H1 (cell line): ENCODE measurements at regions not wholly inside any gene's neighbourhood (a gene's known extent, or its start where the extent isn't known, plus 50 kb on each side); places are given as distances from the start of the nearest gene placed in this dataset.

ENCODE experiments used
- EGR1 ChIP-seq: IDR thresholded peaks from 2 replicates; pipeline ENCODE4 v1.6.1; 2011; ENCODE audit warnings: low read depth, low read length, borderline replicate concordance
- JUND ChIP-seq: IDR thresholded peaks from 2 replicates; pipeline ENCODE4 v1.6.1; 2011; ENCODE audit warnings: mild to moderate bottlenecking, improper control_type of control experiment, low read length
- KDM1A ChIP-seq: fragments of 200-600, 300-600 bp; sonication (generic); IDR thresholded peaks from 2 replicates; pipeline ENCODE4 v1.7.1; 2016; ENCODE audit warnings: mild to moderate bottlenecking, low read length, borderline replicate concordance
- POU5F1 ChIP-seq: IDR thresholded peaks from 2 replicates; pipeline ENCODE4 v1.6.1; 2011; ENCODE audit warnings: low read depth, mild to moderate bottlenecking, low read length, moderate library complexity
- RFX5 ChIP-seq: IDR thresholded peaks from 2 replicates; pipeline ENCODE4 v1.6.1; 2011; ENCODE audit warnings: low read depth, low read length, improper control_type of control experiment, borderline replicate concordance
- ZNF274 ChIP-seq: IDR thresholded peaks from 2 replicates; pipeline ENCODE4 v1.7.0; 2012; ENCODE audit warnings: low read length, borderline replicate concordance; ENCODE audit errors: extremely low read depth

DNA sequence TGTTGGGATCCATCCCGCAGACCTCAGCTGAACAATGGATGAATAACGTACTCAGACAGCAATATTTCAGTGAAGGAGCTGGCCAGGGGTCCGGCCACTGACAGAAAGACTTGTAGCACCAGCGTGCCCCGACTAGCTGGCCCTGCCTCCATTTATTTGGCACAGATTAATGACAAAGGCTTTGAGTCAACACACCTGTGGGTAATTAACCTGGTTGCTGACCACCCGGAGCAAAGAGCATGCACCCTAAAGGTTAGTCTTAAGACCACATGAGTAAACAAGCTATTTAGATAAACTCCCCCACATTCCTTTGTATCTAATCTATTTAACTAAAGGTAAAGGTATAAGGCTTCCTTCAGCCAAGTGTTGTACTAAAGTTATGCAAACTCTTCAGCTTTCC is 868.6 kb downstream of the LRFN5 start (continued):
- no peak for TF ChIP-seq KDM1A
- no peak for TF ChIP-seq RFX5
- TF ChIP-seq EGR1: no peak
- TF ChIP-seq JUND: no peak
- TF ChIP-seq ZNF274: no peak
- no peak for TF ChIP-seq POU5F1
